ENCODE measurements at regions not wholly inside any gene's neighbourhood (a gene's known extent, or its start where the extent isn't known, plus 50 kb on each side); places are given as distances from the start of the nearest gene placed in this dataset.

DNA sequence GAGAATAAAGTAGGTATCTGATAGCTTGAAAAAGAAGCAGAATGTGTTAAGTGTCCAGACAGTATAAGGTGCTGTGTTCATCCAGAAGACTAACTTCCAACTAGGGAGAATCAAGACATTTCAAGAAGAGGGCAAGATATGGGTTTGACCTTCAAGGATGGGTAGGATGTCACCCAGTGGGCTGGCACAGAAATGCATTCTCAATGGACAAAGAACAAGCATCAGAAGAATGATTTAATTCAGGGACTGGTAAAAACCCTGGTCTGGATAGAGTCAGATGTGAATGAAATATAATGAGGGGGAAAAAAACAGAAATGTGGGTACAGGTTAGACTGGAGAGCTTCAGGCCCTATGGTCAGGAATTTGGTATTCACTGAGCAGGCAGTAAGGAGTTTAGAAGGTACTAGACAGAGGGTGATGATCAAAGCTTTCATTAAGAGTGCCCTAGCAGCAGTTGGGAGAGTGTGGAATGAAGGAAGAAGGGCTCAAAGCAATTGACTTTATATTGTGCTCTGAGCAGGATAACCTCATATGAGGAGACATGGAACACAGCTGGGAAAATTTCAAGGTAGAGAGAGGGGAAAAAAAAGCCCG lies 180.7 kb upstream of the ANK3 start:
- TF ChIP-seq, protein P1, sequence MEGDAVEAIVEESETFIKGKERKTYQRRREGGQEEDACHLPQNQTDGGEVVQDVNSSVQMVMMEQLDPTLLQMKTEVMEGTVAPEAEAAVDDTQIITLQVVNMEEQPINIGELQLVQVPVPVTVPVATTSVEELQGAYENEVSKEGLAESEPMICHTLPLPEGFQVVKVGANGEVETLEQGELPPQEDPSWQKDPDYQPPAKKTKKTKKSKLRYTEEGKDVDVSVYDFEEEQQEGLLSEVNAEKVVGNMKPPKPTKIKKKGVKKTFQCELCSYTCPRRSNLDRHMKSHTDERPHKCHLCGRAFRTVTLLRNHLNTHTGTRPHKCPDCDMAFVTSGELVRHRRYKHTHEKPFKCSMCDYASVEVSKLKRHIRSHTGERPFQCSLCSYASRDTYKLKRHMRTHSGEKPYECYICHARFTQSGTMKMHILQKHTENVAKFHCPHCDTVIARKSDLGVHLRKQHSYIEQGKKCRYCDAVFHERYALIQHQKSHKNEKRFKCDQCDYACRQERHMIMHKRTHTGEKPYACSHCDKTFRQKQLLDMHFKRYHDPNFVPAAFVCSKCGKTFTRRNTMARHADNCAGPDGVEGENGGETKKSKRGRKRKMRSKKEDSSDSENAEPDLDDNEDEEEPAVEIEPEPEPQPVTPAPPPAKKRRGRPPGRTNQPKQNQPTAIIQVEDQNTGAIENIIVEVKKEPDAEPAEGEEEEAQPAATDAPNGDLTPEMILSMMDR (conservative IDR thresholded peaks at IDR 0.05) = no peak
- TF ChIP-seq EZH2 (IDR thresholded peaks at IDR 0.05; ENCODE audit: low read depth) = no peak

Data from PC-9 (cell line).